Astrocyte (in vitro differentiated cells and primary cell): ENCODE measurements at regions not wholly inside any gene's neighbourhood (a gene's known extent, or its start where the extent isn't known, plus 50 kb on each side); places are given as distances from the start of the nearest gene placed in this dataset.

Source experiments
- DNase-seq: peaks from one replicate; pipeline ENCODE4 v3.0.0-alpha.2; 2010; ENCODE audit warnings: low read depth
- FAIRE-seq: peaks from 2 replicates; lab custom pipeline; 2011; peaks lifted over from hg19 to GRCh38; lab: Jason Lieb, UNC
- H2AFZ ChIP-seq: 2 replicates; pipeline ENCODE4 v1.6.0; 2012; ENCODE audit warnings: low read depth, low read length, inconsistent platforms
- H3K27ac ChIP-seq: 2 replicates; pipeline ENCODE4 v1.5.1; 2011; ENCODE audit warnings: low read depth, low read length, inconsistent platforms
- H3K27me3 ChIP-seq: 2 replicates; pipeline ENCODE4 v1.6.0; 2011; ENCODE audit warnings: low read length, inconsistent platforms; ENCODE audit not compliant: insufficient read depth
- H3K36me3 ChIP-seq: 2 replicates; pipeline ENCODE4 v1.5.1; 2011; ENCODE audit warnings: low read length, inconsistent platforms; ENCODE audit not compliant: insufficient read depth
- H3K4me1 ChIP-seq: 2 replicates; pipeline ENCODE4 v1.5.1; 2011; ENCODE audit warnings: low read length, inconsistent platforms; ENCODE audit not compliant: insufficient read depth
- H3K4me2 ChIP-seq: 2 replicates; pipeline ENCODE4 v1.6.0; 2012; ENCODE audit warnings: low read length, inconsistent platforms
- H3K4me3 ChIP-seq: 2 replicates; pipeline ENCODE4 v1.5.1; 2011; ENCODE audit warnings: low read depth, mild to moderate bottlenecking, low read length, inconsistent platforms; ENCODE audit not compliant: insufficient read depth
- H3K79me2 ChIP-seq: 2 replicates; pipeline ENCODE4 v1.6.0; 2012; ENCODE audit warnings: mild to moderate bottlenecking, low read length, inconsistent platforms; ENCODE audit not compliant: insufficient read depth
- H3K9ac ChIP-seq: 2 replicates; pipeline ENCODE4 v1.6.0; 2012; ENCODE audit warnings: mild to moderate bottlenecking, low read length, inconsistent platforms
- H3K9me3 ChIP-seq: 2 replicates; pipeline ENCODE4 v1.5.1; 2012; ENCODE audit warnings: low read depth, mild to moderate bottlenecking, low read length, inconsistent platforms; ENCODE audit not compliant: insufficient read depth
- H4K20me1 ChIP-seq: 2 replicates; pipeline ENCODE4 v1.6.0; 2012; ENCODE audit warnings: low read length, inconsistent platforms; ENCODE audit not compliant: insufficient read depth
- H3K27ac Mint-ChIP-seq: one replicate; pipeline ENCODE4 v1.8.0; 2021; ENCODE audit warnings: mild to moderate bottlenecking, mixed read lengths; ENCODE audit not compliant: unreplicated experiment
- H3K27me3 Mint-ChIP-seq: one replicate; pipeline ENCODE4 v1.8.0; 2021; ENCODE audit warnings: low read depth, mixed read lengths; ENCODE audit not compliant: unreplicated experiment
- H3K36me3 Mint-ChIP-seq: one replicate; pipeline ENCODE4 v1.8.0; 2021; ENCODE audit warnings: low read depth, mixed read lengths; ENCODE audit not compliant: unreplicated experiment
- H3K4me1 Mint-ChIP-seq: one replicate; pipeline ENCODE4 v1.8.0; 2021; ENCODE audit warnings: low read depth, mixed read lengths; ENCODE audit not compliant: unreplicated experiment
- H3K4me3 Mint-ChIP-seq: one replicate; pipeline ENCODE4 v1.8.0; 2021; ENCODE audit warnings: mild to moderate bottlenecking, moderate library complexity, mixed read lengths; ENCODE audit not compliant: unreplicated experiment
- H3K9me3 Mint-ChIP-seq: one replicate; pipeline ENCODE4 v1.8.0; 2021; ENCODE audit warnings: mild to moderate bottlenecking, mixed read lengths; ENCODE audit not compliant: unreplicated experiment
- EZH2 ChIP-seq: IDR thresholded peaks from 2 replicates; pipeline ENCODE4 v1.6.1; 2012; ENCODE audit warnings: mild to moderate bottlenecking, low read length, inconsistent platforms; ENCODE audit not compliant: insufficient read depth
- TF ChIP-seq, protein P1 (sequence below): IDR thresholded peaks from 2 replicates; pipeline ENCODE4 v1.5.1; 2011; ENCODE audit warnings: low read depth, mild to moderate bottlenecking, inconsistent platforms, low read length, moderate library complexity; ENCODE audit not compliant: insufficient read depth

DNA sequence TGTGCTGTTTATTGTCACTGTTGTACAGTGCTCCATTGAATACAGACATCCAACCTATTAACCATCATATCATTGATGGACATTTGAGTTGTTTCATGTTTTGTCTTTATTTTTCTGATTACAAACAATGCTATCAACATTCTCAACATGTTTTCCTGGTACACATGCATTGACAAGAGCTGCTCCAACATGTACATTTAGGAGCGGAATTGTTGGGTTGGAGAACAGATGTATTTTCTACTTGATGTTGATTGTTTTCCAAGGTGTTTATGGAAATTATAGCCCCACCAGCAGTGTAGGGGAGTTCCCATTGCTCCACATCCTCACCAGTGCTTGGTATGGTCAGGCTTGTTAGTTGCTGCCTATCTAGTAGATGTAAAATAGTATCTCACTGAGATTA is 204.1 kb upstream of the CLINT1 start:
- H4K20me1 ChIP-seq = no peaks in the 10 kb centered on the region
- no peak for TF ChIP-seq EZH2
- TF ChIP-seq, protein P1, sequence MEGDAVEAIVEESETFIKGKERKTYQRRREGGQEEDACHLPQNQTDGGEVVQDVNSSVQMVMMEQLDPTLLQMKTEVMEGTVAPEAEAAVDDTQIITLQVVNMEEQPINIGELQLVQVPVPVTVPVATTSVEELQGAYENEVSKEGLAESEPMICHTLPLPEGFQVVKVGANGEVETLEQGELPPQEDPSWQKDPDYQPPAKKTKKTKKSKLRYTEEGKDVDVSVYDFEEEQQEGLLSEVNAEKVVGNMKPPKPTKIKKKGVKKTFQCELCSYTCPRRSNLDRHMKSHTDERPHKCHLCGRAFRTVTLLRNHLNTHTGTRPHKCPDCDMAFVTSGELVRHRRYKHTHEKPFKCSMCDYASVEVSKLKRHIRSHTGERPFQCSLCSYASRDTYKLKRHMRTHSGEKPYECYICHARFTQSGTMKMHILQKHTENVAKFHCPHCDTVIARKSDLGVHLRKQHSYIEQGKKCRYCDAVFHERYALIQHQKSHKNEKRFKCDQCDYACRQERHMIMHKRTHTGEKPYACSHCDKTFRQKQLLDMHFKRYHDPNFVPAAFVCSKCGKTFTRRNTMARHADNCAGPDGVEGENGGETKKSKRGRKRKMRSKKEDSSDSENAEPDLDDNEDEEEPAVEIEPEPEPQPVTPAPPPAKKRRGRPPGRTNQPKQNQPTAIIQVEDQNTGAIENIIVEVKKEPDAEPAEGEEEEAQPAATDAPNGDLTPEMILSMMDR = no peak
- Mint-ChIP-seq H3K27me3 (peaks cover 6% of the 10 kb centered on the region), H3K36me3 (no peaks in the 10 kb centered on the region), H3K4me3 (no peak overlapping the region), H3K27ac (no peak overlapping the region), H3K4me1 (peaks cover 3% of the 10 kb centered on the region), H3K9me3 (no peaks in the 10 kb centered on the region)
- H3K36me3 ChIP-seq = no peaks in the 10 kb centered on the region
- H3K27me3 ChIP-seq = no peaks in the 10 kb centered on the region
- no peak overlapping the region for H2AFZ ChIP-seq
- no peak overlapping the region for H3K9ac ChIP-seq
- no peaks in the 10 kb centered on the region for H3K9me3 ChIP-seq
- H3K4me1 ChIP-seq = no peaks in the 10 kb centered on the region
- H3K27ac ChIP-seq = no peak overlapping the region
- H3K79me2 ChIP-seq = no peaks in the 10 kb centered on the region
- no peak overlapping the region for H3K4me2 ChIP-seq
- FAIRE-seq (no peak), DNase-seq (no peak)
- no peak overlapping the region for H3K4me3 ChIP-seq

DNA sequence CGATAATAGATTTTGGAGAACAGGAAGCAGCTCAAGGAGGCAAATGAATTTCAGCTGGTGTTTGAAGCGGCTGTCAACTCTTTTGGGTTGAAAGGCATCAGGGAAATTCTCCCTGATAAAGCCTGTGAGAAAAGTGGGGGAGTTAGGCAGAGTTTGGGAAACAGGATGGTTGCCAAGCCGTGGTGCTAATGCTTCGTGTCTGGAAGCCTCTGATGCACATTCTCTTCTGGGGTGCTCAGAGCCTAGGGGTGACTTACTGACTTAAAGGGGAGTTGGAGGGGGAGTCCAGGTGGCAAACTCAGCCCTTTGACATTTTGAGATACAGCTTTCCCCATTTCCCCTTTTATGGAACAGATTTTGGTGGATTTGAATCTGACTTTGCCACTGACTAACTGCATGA is 202.5 kb upstream of the CLINT1 start:
- no peak for TF ChIP-seq EZH2
- TF ChIP-seq, protein P1 = no peak
- Mint-ChIP-seq H3K36me3 (no peaks in the 10 kb centered on the region), H3K9me3 (no peaks in the 10 kb centered on the region), H3K27ac (no peak overlapping the region), H3K4me1 (peaks cover 10% of the 10 kb centered on the region), H3K4me3 (no peak overlapping the region), H3K27me3 (peaks cover 6% of the 10 kb centered on the region)
- Histone ChIP-seq H3K36me3 (no peaks in the 10 kb centered on the region), H3K4me3 (no peak overlapping the region), H2AFZ (no peak overlapping the region), H3K4me1 (no peaks in the 10 kb centered on the region), H3K79me2 (no peaks in the 10 kb centered on the region), H4K20me1 (no peaks in the 10 kb centered on the region), H3K9me3 (no peaks in the 10 kb centered on the region), H3K27ac (no peak overlapping the region), H3K27me3 (no peaks in the 10 kb centered on the region), H3K9ac (no peak overlapping the region), H3K4me2 (no peak overlapping the region)
- DNase-seq = no peak
- no peak for FAIRE-seq

DNA sequence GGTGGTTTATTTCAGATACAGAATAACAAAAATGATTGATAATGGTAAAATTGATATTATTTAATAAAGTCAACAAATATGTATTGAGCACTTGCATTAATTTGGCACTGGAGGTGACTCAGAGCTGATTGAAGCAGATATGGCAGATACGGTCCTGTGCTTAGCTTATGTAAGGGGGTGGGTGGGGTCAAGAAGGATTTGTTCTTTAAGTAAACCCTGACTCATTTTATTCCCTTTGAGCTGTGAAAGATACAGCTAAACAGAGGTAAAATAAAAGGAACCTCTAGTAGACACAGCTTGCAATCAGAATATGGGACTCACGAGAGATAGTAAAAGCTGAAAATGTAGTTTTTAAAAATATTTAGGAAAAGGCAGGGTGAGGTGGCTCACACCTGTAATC is 201.3 kb upstream of the CLINT1 start:
- Histone ChIP-seq H3K4me3 (no peak overlapping the region), H3K79me2 (no peaks in the 10 kb centered on the region), H3K9me3 (no peaks in the 10 kb centered on the region), H4K20me1 (no peaks in the 10 kb centered on the region), H3K9ac (no peak overlapping the region), H3K36me3 (no peaks in the 10 kb centered on the region), H3K4me1 (peaks cover 1% of the 10 kb centered on the region), H3K27ac (no peak overlapping the region), H3K4me2 (no peak overlapping the region), H3K27me3 (no peaks in the 10 kb centered on the region), H2AFZ (no peak overlapping the region)
- FAIRE-seq (no peak), DNase-seq (no peak)
- H3K4me3 Mint-ChIP-seq = no peak overlapping the region
- H3K27me3 Mint-ChIP-seq = peaks cover 6% of the 10 kb centered on the region
- H3K4me1 Mint-ChIP-seq = peaks cover 13% of the 10 kb centered on the region
- TF ChIP-seq, protein P1 = no peak
- no peak for TF ChIP-seq EZH2
- no peaks in the 10 kb centered on the region for H3K9me3 Mint-ChIP-seq
- H3K36me3 Mint-ChIP-seq = no peaks in the 10 kb centered on the region
- H3K27ac Mint-ChIP-seq = no peak overlapping the region
